ENCODE measurements at regions not wholly inside any gene's neighbourhood (a gene's known extent, or its start where the extent isn't known, plus 50 kb on each side); places are given as distances from the start of the nearest gene placed in this dataset.
"Not testable (repeated sequence)": the region's sequence is repeated elsewhere in the genome, so short reads cannot be mapped to it uniquely, and the experiment has no call there.

- not testable (repeated sequence) for DNase-seq (ENCODE audit: low read depth)
Measured at GRCh38 chr7:136419740-136420139, 442.6 kb upstream of the MTPN start.

DNA sequence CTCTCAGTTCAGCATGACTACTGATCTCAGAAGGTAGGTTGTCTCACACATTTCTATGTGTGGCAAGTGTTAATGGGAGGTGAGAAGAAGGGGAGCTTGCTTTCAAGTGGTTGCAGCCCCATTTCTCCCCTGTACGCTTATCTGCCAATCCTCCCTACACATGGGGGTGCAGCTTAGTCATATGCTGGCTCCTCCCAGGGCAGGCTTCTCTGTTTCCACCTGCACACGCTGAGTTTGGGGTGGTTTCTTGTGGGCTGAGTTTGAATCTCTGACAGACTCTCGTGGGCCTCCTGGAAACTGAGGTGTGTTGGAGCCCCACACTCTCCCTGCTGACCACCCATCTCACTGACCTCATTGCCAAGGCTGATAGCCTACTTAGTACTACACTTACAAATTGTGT, 435.8 kb upstream of the MTPN start:
- DNase-seq (ENCODE audit: low read depth): no peak

GRCh38 chr7:136405931-136406777, 429.0 kb upstream of the MTPN start:
- DNase-seq (ENCODE audit: low read depth): peak; percentile 48

DNA sequence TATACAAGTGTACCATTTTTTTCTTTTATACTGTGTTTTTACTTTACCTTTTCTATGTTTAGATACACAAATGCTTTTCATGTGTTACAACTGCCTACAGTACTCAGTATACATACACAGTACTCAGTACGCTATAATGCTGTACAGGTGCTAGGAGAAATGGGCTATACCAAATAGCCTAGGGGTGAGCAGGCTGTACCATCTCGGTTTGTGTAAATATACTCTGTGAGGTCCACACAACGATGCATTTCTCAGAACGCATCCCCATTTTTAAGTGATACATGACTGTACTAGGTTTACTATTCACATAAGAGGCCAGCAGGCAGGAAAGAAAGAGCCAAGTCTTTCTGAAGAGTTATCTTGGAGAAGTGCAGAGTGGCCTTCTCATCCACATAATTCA, 426.4 kb upstream of the MTPN start:
- DNase-seq (ENCODE audit: low read depth): no peak

- no peak for DNase-seq (ENCODE audit: low read depth)
Measured at GRCh38 chr7:136400877-136401276, 423.7 kb upstream of the MTPN start.

DNA sequence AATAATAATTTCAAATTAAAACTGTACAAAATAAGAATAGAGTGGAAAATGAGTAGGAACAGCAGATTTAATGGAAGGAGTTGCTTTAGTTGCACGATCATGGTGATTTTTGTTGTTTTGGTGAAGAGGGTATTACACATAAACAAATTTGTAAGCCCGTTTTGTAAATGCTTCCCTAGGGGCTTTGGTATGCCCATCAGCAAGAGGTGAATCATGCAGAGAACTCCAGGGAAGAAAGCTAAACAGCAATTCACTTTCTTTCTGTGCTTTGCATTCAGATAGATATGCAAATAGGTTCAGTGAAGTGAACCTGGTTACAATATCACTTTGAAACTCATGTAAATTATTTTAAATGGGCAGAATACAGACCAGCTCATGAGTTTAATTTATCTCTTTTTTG, 422.2 kb upstream of the MTPN start:
- DNase-seq (ENCODE audit: low read depth): no peak

GRCh38 chr7:136392856-136393255, 415.7 kb upstream of the MTPN start:
- no peak for DNase-seq (ENCODE audit: low read depth)

- DNase-seq (ENCODE audit: low read depth): no peak
Measured at GRCh38 chr7:136391371-136391770, 414.2 kb upstream of the MTPN start.

GRCh38 chr7:136389933-136390332, 412.8 kb upstream of the MTPN start:
- DNase-seq (ENCODE audit: low read depth): peak; percentile 3

DNA sequence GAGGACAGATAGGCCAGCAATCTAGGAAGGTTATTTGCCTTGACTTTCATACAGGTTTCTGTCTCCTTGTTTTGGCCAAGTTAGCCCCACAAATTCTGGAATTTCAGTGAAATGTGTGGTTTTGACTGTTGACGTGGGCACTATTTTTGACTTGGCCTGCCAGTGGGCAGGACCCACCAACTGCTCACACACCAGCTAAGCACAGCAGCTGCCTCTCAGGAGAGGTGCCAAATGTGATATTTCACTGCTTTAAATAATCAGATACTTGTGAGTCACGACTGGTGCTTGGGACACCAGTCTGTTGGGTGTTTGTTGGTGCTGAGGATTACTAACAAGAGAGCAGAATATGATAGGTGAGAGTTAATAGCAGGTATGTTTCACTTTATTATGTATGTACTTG, 409.7 kb upstream of the MTPN start:
- no peak for DNase-seq (ENCODE audit: low read depth)

- DNase-seq (ENCODE audit: low read depth): not testable (repeated sequence)
Measured at GRCh38 chr7:136371409-136371808, 394.2 kb upstream of the MTPN start.

- DNase-seq (ENCODE audit: low read depth): no peak
Measured at GRCh38 chr7:136370137-136370536, 393.0 kb upstream of the MTPN start.

- DNase-seq (ENCODE audit: low read depth): no peak
Measured at GRCh38 chr7:136369225-136369624, 392.1 kb upstream of the MTPN start.

GRCh38 chr7:136359333-136359903, 382.3 kb upstream of the MTPN start:
- DNase-seq (ENCODE audit: low read depth): no peak

GRCh38 chr7:136353287-136353686, 376.1 kb upstream of the MTPN start:
- no peak for DNase-seq (ENCODE audit: low read depth)

- DNase-seq (ENCODE audit: low read depth): no peak
Measured at GRCh38 chr7:136348542-136349192, 371.5 kb upstream of the MTPN start.

GRCh38 chr7:136348142-136348541, 371.0 kb upstream of the MTPN start:
- no peak for DNase-seq (ENCODE audit: low read depth)

- DNase-seq (ENCODE audit: low read depth): no peak
Measured at GRCh38 chr7:136347488-136347887, 370.3 kb upstream of the MTPN start.

GRCh38 chr7:136342251-136342650, 365.1 kb upstream of the MTPN start:
- no peak for DNase-seq (ENCODE audit: low read depth)

GRCh38 chr7:136339464-136339863, 362.3 kb upstream of the MTPN start:
- no peak for DNase-seq (ENCODE audit: low read depth)

- no peak for DNase-seq (ENCODE audit: low read depth)
Measured at GRCh38 chr7:136336932-136337331, 359.8 kb upstream of the MTPN start.

DNA sequence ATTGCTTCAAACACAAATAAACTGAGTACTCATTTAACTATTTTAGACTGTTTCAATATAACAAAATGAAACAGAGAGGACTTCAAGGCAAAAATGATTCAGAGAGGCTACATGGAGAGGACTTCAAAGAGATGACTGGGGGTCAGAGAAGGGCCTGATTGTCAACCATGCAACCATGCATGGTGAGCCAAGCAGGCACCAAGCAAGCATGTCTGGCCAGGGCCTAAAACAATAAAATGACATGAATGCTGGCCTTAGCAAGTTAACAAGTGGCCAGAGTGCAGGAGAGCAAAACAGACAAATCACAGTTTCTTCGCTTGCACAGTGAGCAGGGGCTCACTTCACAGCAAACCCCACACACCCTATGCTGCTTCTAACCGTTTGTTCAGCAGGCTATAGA, 356.5 kb upstream of the MTPN start:
- DNase-seq (ENCODE audit: low read depth): no peak

DNA sequence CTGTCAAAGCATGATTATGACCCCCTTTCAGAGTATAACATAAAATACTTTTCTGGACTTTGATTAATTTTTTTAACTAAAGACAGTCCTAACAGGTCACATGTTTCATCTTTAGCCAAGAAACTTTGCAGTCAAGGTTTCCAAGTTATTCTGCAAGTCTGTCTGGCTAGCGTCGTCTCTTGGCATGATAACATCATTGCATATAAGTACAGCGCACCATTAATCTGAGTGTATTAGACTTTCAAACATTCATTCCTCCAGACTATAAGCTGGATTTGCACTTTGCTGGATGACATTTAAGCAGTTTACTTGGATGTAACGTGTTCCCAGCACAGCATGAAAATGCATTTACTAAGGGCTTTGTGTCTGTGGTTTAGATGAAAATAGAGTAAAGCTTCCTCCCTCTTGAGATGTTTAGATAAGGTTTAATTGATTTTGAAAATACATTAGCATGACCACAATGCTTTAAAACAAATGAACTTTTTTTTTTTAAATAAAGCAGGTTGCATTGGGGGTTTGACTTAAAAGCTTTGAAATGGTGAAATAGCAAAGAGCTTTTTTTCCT, 349.0 kb upstream of the MTPN start:
- no peak for DNase-seq (ENCODE audit: low read depth)

All from renal cortical epithelial cell (primary cell).